ENCODE measurements at regions not wholly inside any gene's neighbourhood (a gene's known extent, or its start where the extent isn't known, plus 50 kb on each side); places are given as distances from the start of the nearest gene placed in this dataset.

GRCh38 chr6:81633391-81633790, 119.1 kb downstream of the TENT5A start:
- peaks cover 18% of the 10 kb centered on the region for H3K9me3 Mint-ChIP-seq (ENCODE audit: unreplicated experiment)
- CTCF ChIA-PET = interaction anchor here (0.6 kb wide), 1 partner anchor 858 kb away, joined by 3 read pairs; no protein-coding TSS in a partner anchor

GRCh38 chr6:81630719-81631118, 121.8 kb downstream of the TENT5A start:
- no peak for TF ChIP-seq CTCF (IDR thresholded peaks at IDR 0.05; ENCODE audit: unreplicated experiment)
- Mint-ChIP-seq H3K36me3 (ENCODE audit: insufficient read depth, unreplicated experiment) (no peaks in the 10 kb centered on the region), H3K27me3 (ENCODE audit: insufficient read depth, unreplicated experiment) (no peaks in the 10 kb centered on the region), H3K4me1 (ENCODE audit: insufficient read depth, unreplicated experiment) (no peaks in the 10 kb centered on the region), H3K4me3 (ENCODE audit: unreplicated experiment) (no peak overlapping the region), H3K9me3 (ENCODE audit: unreplicated experiment) (peaks cover 18% of the 10 kb centered on the region), H3K27ac (ENCODE audit: low read depth, unreplicated experiment) (no peak overlapping the region)
- no peak for DNase-seq (ENCODE audit: unreplicated experiment)
- ChIA-PET POLR2A (no interaction called here), CTCF (no interaction called here)
- intact Hi-C loops (cut with micrococcal nuclease) = no loop called here
- BruUV-seq (replicated peaks) = no TSS peak

More at GRCh38 chr6:81633391-81633790, 119.1 kb downstream of the TENT5A start:
- Mint-ChIP-seq H3K4me3 (ENCODE audit: unreplicated experiment) (no peak overlapping the region), H3K36me3 (ENCODE audit: insufficient read depth, unreplicated experiment) (no peaks in the 10 kb centered on the region), H3K27me3 (ENCODE audit: insufficient read depth, unreplicated experiment) (no peaks in the 10 kb centered on the region), H3K4me1 (ENCODE audit: insufficient read depth, unreplicated experiment) (peaks cover 5% of the 10 kb centered on the region), H3K27ac (ENCODE audit: low read depth, unreplicated experiment) (no peak overlapping the region)
- no peak for TF ChIP-seq CTCF (IDR thresholded peaks at IDR 0.05; ENCODE audit: unreplicated experiment)
- intact Hi-C loops (cut with micrococcal nuclease) = no loop called here
- POLR2A ChIA-PET = no interaction called here
- DNase-seq (ENCODE audit: unreplicated experiment) = no peak
- BruUV-seq (replicated peaks) = no TSS peak

- Mint-ChIP-seq H3K36me3 (ENCODE audit: insufficient read depth, unreplicated experiment) (no peaks in the 10 kb centered on the region), H3K4me1 (ENCODE audit: insufficient read depth, unreplicated experiment) (no peaks in the 10 kb centered on the region), H3K27me3 (ENCODE audit: insufficient read depth, unreplicated experiment) (no peaks in the 10 kb centered on the region), H3K4me3 (ENCODE audit: unreplicated experiment) (no peak overlapping the region), H3K27ac (ENCODE audit: low read depth, unreplicated experiment) (no peak overlapping the region), H3K9me3 (ENCODE audit: unreplicated experiment) (peaks cover 4% of the 10 kb centered on the region)
- POLR2A ChIA-PET = no interaction called here
- CTCF ChIA-PET = no interaction called here
- BruUV-seq (replicated peaks) = no TSS peak
- no peak for TF ChIP-seq CTCF (IDR thresholded peaks at IDR 0.05; ENCODE audit: unreplicated experiment)
- intact Hi-C loops (cut with micrococcal nuclease) = no loop called here
- DNase-seq (ENCODE audit: unreplicated experiment) = no peak
These were observed 127.3 kb downstream of the TENT5A start for GRCh38 chr6:81625216-81625615.

- H3K36me3 Mint-ChIP-seq (ENCODE audit: insufficient read depth, unreplicated experiment) = no peaks in the 10 kb centered on the region
- CTCF ChIA-PET = no interaction called here
- no peak for DNase-seq (ENCODE audit: unreplicated experiment)
- no peaks in the 10 kb centered on the region for H3K27me3 Mint-ChIP-seq (ENCODE audit: insufficient read depth, unreplicated experiment)
- no peak overlapping the region for H3K4me3 Mint-ChIP-seq (ENCODE audit: unreplicated experiment)
- no TSS peak for BruUV-seq (replicated peaks)
- no peak for TF ChIP-seq CTCF (IDR thresholded peaks at IDR 0.05; ENCODE audit: unreplicated experiment)
- intact Hi-C loops (cut with micrococcal nuclease) = no loop called here
- no peak overlapping the region for H3K27ac Mint-ChIP-seq (ENCODE audit: low read depth, unreplicated experiment)
- no peaks in the 10 kb centered on the region for H3K9me3 Mint-ChIP-seq (ENCODE audit: unreplicated experiment)
- H3K4me1 Mint-ChIP-seq (ENCODE audit: insufficient read depth, unreplicated experiment) = no peaks in the 10 kb centered on the region
- POLR2A ChIA-PET = no interaction called here
These were observed 128.0 kb downstream of the TENT5A start for GRCh38 chr6:81624453-81624852.

Data from MCF 10A (cell line).